Glomerular visceral epithelial cell (primary cell): ENCODE measurements at regions not wholly inside any gene's neighbourhood (a gene's known extent, or its start where the extent isn't known, plus 50 kb on each side); places are given as distances from the start of the nearest gene placed in this dataset.

Experiments used
- DNase-seq: peaks from one replicate; pipeline ENCODE4 v3.0.0-alpha.2; 2016; ENCODE audit errors: extremely low spot score

GRCh38 chr5:33148076-33148513 lies 292.7 kb upstream of the TARS1 start:
- peak; percentile 72 for DNase-seq

GRCh38 chr5:33153372-33153771 lies 287.4 kb upstream of the TARS1 start:
- DNase-seq, result no peak

GRCh38 chr5:33153831-33154230 lies 286.9 kb upstream of the TARS1 start:
- no peak for DNase-seq

- no peak for DNase-seq
Observed at GRCh38 chr5:33160871-33161270, 279.9 kb upstream of the TARS1 start.

GRCh38 chr5:33161421-33161820 lies 279.3 kb upstream of the TARS1 start:
- DNase-seq, result no peak

GRCh38 chr5:33162057-33162456 lies 278.7 kb upstream of the TARS1 start:
- DNase-seq, result no peak

- no peak for DNase-seq
Observed at GRCh38 chr5:33166522-33166921, 274.2 kb upstream of the TARS1 start.

- no peak for DNase-seq
Observed at GRCh38 chr5:33166948-33167347, 273.8 kb upstream of the TARS1 start.

- no peak for DNase-seq
Observed at GRCh38 chr5:33167541-33167940, 273.2 kb upstream of the TARS1 start.

GRCh38 chr5:33170411-33170810 lies 270.4 kb upstream of the TARS1 start:
- no peak for DNase-seq

- DNase-seq, result no peak
Observed at GRCh38 chr5:33174383-33174782, 266.4 kb upstream of the TARS1 start.

- no peak for DNase-seq
Observed at GRCh38 chr5:33179301-33179700, 261.5 kb upstream of the TARS1 start.

GRCh38 chr5:33180900-33181299 lies 259.9 kb upstream of the TARS1 start:
- peak; percentile 39 for DNase-seq

GRCh38 chr5:33182986-33183385 lies 257.8 kb upstream of the TARS1 start:
- DNase-seq, result no peak

- DNase-seq, result no peak
Observed at GRCh38 chr5:33184367-33184766, 256.4 kb upstream of the TARS1 start.

- no peak for DNase-seq
Observed at GRCh38 chr5:33188089-33188488, 252.7 kb upstream of the TARS1 start.

- DNase-seq, result no peak
Observed at GRCh38 chr5:33194914-33195313, 245.9 kb upstream of the TARS1 start.

- no peak for DNase-seq
Observed at GRCh38 chr5:33195431-33196165, 245.2 kb upstream of the TARS1 start.

- DNase-seq, result no peak
Observed at GRCh38 chr5:33198836-33199235, 241.9 kb upstream of the TARS1 start.

GRCh38 chr5:33203931-33204330 lies 236.8 kb upstream of the TARS1 start:
- DNase-seq, result no peak

GRCh38 chr5:33205079-33205478 lies 235.7 kb upstream of the TARS1 start:
- DNase-seq, result no peak

GRCh38 chr5:33205727-33206410 lies 234.9 kb upstream of the TARS1 start:
- no peak for DNase-seq

GRCh38 chr5:33206962-33207506 lies 233.7 kb upstream of the TARS1 start:
- no peak for DNase-seq
